Head of caudate nucleus (tissue), 42 donors: ENCODE measurements at regions not wholly inside any gene's neighbourhood (a gene's known extent, or its start where the extent isn't known, plus 50 kb on each side); places are given as distances from the start of the nearest gene placed in this dataset.
"Not testable (repeated sequence)": the region's sequence is repeated elsewhere in the genome, so short reads cannot be mapped to it uniquely, and the experiment has no call there.

Experiments used
- DNase-seq, 42 donors: peaks; one replicate each; pipeline versions ENCODE4 v3.0.0 to v3.0.0-alpha.2; 2020 to 2021; ENCODE audit warnings: mixed read lengths in 7 of 42
- intact Hi-C: fragments of 100-400 bp; cut with DNase I; formaldehyde crosslinking; loops from one replicate; pipeline ENCODE4 v1.15.0; 2022

DNA sequence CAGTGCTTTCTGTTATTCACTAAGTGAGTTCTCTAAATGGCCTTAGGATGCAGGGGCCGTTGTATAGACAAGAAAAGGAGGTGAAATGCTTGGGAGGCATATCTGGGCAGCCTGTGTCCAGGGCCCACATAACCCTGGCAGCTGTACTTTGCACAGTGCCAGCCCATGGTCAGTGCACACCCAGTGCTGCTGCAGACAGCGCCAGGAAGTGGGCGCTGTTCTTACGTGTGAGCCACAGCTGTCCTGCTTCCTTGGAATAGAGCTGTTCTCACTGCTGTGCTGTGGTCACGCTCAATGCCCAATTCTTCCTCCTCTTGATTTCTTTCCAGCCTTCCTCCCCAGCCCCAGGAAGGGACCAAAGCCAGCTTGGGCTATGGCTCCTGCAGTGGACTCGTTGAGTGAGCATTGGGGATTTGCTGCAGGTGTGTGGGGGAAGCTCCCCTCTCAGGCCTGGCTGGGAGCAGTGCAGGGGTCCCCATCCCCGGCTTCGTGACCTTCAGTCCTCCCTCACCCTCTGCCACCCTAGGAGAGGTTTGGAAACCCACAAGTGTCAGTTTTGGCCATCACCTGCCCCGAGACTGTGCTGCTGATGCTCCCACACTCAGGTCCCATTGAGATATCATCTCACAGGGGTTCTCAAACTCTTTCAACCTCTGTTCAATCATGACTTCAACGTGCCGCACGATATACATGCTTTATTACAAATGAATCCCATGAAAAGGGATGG lies 246.8 kb upstream of the EXOC2 start:
- intact Hi-C loops, result no loop called here
- DNase-seq, result no peak

DNA sequence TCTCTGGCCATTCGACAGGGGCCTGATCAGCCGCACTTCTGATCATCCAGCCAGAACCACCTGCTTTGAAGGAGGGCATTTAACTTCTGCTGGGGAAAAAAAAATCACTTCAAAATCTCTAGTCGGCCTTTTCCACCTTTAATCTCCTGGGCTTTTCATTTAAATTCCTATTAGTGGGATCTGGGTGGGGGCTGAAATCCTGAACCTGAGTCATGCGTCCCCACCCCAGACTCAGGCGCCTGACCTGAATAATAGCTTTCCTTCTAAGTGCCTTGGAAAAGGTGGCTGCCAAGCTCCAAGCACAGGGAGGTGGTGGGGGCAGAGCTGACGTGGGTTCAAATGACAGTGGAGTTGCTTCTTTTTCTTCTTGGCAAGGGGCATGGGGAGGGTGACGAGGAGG lies 246.0 kb upstream of the EXOC2 start:
- peak in 31 of 42 donors; percentile 6 to 73 (median 36) for DNase-seq
- intact Hi-C loops, result no loop called here

DNA sequence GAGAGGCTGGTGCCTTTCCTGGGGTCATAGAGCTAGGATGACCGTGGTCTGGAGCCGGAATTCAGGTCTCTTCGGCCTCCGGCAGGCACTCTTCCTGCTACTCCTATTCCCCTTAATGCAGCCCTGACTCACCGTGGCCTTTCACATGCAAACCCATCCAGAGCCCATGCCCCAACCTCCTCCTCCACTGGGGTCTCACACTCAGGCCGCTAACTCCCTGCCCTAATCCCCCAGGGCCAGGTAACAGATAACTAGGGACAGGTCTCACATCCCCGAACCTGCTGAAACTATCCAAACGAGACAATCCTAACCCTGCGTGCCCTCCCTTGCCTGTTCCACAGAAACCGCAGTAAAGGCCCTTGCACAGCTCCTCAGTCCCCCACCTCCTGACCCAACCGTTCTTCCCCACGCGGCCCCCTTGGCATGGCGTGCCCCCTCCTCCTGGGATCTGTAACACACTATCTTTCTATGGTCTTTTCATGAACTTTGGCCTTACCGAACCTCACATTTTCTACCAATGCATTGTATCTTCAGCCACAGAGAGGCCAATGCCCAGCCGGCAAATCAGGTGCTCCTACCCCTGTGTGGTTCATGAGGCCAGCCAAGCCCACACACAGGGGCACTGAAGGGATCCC lies 245.4 kb upstream of the EXOC2 start:
- intact Hi-C loops, result no loop called here

GRCh38 chr6:935582-935981 lies 242.6 kb upstream of the EXOC2 start:
- intact Hi-C loops, result no loop called here
- DNase-seq, result peak in 1 of 42 donors; percentile 16

More for the DNA sequence above, 245.4 kb upstream of the EXOC2 start:
- peak in 1 of 42 donors; percentile 34 for DNase-seq

GRCh38 chr6:934686-935085 lies 241.7 kb upstream of the EXOC2 start:
- peak in 1 of 42 donors; percentile 29 for DNase-seq
- intact Hi-C loops, result no loop called here

DNA sequence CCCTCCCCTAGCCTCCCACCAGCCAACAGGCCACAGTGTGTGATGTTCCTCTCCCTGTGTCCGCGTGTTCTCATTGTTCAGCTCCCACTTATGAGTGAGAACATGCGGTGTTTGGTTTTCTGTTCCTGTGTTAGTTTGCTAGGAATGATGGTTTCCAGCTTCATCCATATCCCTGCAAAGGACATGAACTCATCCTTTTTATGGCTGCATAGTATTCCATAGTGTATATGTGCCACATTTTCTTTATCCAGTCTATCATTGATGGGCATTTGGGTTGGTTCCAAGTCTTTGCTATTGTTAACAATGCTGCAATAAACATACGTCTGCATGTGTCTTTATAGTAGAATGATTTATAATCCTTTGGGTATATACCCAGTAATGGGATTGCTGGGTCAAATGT lies 239.0 kb upstream of the EXOC2 start:
- DNase-seq, intact Hi-C loops: not testable (repeated sequence)

- no peak for DNase-seq
- intact Hi-C loops, result no loop called here
Measured at GRCh38 chr6:927157-927556, 234.2 kb upstream of the EXOC2 start.

- intact Hi-C loops, result no loop called here
- peak in 1 of 42 donors; percentile 3 for DNase-seq
Measured at GRCh38 chr6:925656-926213, 232.8 kb upstream of the EXOC2 start.

DNA sequence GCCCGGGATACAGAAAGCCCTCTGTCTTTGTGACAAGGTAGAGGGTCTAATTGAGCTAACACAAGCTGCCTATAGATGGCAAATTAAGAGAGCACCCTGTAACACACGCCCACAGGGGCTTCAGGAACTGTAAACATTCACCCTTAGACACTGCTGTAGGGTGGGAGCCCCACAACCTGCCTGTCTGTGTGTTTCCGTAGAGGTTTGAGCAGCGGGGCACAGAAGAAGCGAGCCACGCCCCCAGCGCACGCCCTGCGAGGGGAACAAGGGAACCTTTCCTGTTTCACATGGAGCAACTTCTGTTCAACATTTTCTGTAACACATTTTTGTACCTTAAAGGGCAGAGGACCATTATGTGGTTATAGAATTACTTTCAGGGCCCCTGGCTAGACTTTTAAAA lies 231.7 kb upstream of the EXOC2 start:
- intact Hi-C loops, result no loop called here
- peak in 1 of 42 donors; percentile 3 for DNase-seq

DNA sequence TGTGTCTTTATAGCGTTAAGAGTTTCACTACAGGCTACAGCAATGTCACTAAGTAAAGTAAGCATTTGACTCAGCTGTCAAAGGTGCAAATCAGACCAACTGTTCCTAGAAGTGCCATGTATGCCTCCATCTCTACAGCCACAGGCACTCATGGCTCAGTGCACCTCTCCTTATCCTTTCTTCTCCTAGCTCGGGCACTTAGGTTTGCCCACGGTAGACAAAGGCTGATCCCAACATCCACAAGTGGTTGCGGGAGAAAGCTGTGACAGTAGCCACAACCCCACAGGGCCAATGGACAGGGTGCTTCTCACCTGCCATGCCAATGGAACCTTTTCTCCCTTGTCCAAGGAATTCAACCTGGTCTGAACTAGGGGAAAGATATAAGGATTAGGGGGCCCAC lies 228.5 kb upstream of the EXOC2 start:
- intact Hi-C loops, result no loop called here
- DNase-seq, result no peak

- DNase-seq, result peak in 1 of 42 donors; percentile 9
- intact Hi-C loops, result no loop called here
Measured at GRCh38 chr6:920512-920911, 227.6 kb upstream of the EXOC2 start.

DNA sequence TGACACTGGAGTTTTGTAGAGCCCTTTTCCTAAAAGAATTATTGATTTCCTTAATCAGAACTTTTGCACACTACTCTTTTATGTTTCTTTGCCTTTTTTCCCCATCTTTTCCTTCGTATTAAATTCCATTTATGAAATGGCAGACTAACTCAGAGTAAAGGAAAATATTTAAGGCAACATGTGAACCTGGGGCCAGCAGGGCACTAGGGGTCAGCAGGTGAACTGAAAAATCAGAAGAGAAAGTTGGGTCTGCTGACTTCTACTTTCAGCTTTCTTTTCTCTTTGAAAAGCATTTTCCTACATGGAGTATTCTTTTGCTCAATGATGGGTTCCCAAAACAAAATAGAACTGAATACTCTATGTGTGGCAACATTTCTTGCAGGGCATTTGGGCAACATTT lies 226.6 kb upstream of the EXOC2 start:
- no peak for DNase-seq
- intact Hi-C loops, result no loop called here

DNA sequence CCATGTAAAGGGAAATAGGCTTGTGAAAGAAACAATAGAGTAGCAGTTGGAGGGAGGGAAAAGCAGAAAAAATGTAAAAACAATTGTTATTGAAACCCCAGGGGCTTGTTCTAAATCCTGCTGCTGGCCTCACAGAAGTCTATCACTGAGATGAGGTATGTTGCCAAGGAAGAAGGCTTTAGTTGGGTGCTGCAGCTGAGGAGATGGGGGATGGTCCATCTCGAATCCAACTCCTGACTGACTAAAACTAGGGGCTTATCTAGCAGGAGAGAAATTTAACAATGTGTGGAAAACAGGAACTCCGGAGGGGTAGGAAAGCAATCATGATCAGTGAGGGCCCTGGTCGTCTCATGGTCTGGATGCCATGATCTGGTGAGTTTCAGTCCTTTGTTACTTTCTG lies 225.0 kb upstream of the EXOC2 start:
- DNase-seq, result peak in 1 of 42 donors; percentile 8
- intact Hi-C loops, result no loop called here

- no peak for DNase-seq
- intact Hi-C loops, result no loop called here
Measured at GRCh38 chr6:917296-917695, 224.4 kb upstream of the EXOC2 start.

- intact Hi-C loops, result no loop called here
- DNase-seq, result peak in 1 of 42 donors; percentile 9
Measured at GRCh38 chr6:916131-916530, 223.2 kb upstream of the EXOC2 start.

DNA sequence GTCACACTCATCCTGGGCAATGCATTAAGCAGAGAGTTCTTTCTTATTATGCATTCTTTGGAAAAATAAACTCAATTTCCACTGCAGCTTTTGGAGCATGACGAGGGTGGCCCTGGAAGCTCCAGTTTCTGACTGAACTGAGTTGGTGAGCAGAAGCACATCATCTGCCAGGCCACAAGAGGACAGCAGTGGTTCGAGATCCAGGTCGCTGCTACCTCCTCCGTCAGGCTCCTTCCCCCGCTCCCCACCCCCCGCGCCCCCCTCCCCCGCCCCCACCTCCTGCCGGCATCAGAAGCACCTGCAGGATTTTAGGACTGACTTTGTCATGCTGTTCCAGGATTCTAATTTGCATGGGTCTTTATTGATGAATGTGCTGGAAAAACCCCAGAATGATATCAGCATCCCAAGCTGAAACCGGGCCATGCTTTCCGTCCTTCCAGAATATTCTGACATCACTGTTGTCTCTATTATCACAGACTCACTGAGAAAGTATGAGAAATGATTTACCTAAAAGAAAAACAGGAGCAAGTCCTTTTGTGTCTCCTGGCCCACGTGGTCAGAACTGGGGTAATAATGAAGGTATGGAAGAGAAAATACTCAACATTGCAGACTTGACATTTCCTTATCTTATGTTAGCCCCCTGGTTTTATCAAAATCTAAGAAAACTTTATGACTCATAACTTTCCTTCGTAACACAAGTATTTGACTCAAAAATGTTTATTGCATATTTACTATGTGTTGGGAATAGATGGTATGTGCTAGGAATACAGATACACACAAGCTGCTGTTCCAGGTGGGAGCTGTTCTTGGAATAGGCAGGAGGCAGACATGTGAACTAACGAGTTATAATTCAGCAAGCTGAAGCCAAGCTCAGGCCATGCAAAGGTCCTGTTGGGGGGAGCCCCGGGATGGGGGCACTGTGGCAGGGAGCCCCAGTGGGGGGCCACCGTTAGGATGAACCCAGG lies 220.2 kb upstream of the EXOC2 start:
- intact Hi-C loops, result no loop called here
- peak in 28 of 42 donors; percentile 9 to 61 (median 33) for DNase-seq

GRCh38 chr6:907928-908327 lies 215.0 kb upstream of the EXOC2 start:
- DNase-seq, result no peak
- intact Hi-C loops, result no loop called here

GRCh38 chr6:906920-907319 lies 214.0 kb upstream of the EXOC2 start:
- intact Hi-C loops, result no loop called here

DNA sequence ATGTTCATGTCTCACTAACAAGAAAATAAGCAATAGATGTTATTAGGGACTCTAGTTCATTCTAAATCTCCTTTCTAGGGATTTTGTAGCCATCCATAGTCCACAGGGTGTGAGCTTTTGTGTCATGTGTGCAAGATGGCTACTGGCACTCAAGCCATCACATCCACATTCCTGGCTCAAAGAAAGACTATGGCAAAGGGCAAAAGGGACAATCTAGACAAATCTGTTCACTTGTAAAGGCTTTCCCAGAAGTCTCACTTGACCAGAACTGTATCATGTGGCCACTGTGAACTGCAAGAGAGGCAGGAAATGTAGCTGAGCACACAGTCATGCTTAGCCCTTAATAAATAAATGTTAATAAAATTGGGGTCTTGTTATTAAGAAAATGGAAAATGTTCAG lies 212.6 kb upstream of the EXOC2 start:
- intact Hi-C loops, result no loop called here
- DNase-seq, result no peak

More at GRCh38 chr6:906920-907319, 214.0 kb upstream of the EXOC2 start:
- no peak for DNase-seq
